Dendritic cell treated with granulocyte-macrophage colony-stimulating factor and Interleukin-4, amounts not matched to agents 40 ng/mL and 50 ng/mL, for 4 days (primary cell): ENCODE measurements at regions not wholly inside any gene's neighbourhood (a gene's known extent, or its start where the extent isn't known, plus 50 kb on each side); places are given as distances from the start of the nearest gene placed in this dataset.

Experiments used
- H3K27ac Mint-ChIP-seq: one replicate; pipeline ENCODE4 v1.8.0; 2022; ENCODE audit warnings: mild to moderate bottlenecking, mixed read lengths
- H3K27me3 Mint-ChIP-seq: one replicate; pipeline ENCODE4 v1.8.0; 2022; ENCODE audit warnings: mild to moderate bottlenecking, mixed read lengths
- H3K36me3 Mint-ChIP-seq: one replicate; pipeline ENCODE4 v1.8.0; 2022; ENCODE audit warnings: low read depth, mixed read lengths
- H3K4me1 Mint-ChIP-seq: one replicate; pipeline ENCODE4 v1.8.0; 2022; ENCODE audit warnings: low read depth, mixed read lengths
- H3K4me3 Mint-ChIP-seq: one replicate; pipeline ENCODE4 v1.8.0; 2022; ENCODE audit warnings: mild to moderate bottlenecking, moderate library complexity, mixed read lengths
- H3K9me3 Mint-ChIP-seq: one replicate; pipeline ENCODE4 v1.8.0; 2022; ENCODE audit warnings: mixed read lengths
- intact Hi-C: fragments of 100-400 bp; cut with micrococcal nuclease; formaldehyde crosslinking; loops from one replicate; pipeline ENCODE4 v1.15.0; 2022

- Mint-ChIP-seq H3K36me3 (no peaks in the 10 kb centered on the region), H3K9me3 (peaks cover 2% of the 10 kb centered on the region), H3K4me3 (no peak overlapping the region), H3K27ac (no peak overlapping the region), H3K27me3 (no peaks in the 10 kb centered on the region), H3K4me1 (peaks cover 42% of the 10 kb centered on the region)
- intact Hi-C loops, result no loop called here
Observed at GRCh38 chr2:181778621-181779201, 98.4 kb upstream of the NEUROD1 start.

- peak overlapping the region; percentile 56 for H3K27ac Mint-ChIP-seq
- H3K4me3 Mint-ChIP-seq, result no peak overlapping the region
- no peaks in the 10 kb centered on the region for H3K9me3 Mint-ChIP-seq
- intact Hi-C loops, result no loop called here
- peaks cover 42% of the 10 kb centered on the region for H3K4me1 Mint-ChIP-seq
- H3K27me3 Mint-ChIP-seq, result no peaks in the 10 kb centered on the region
- H3K36me3 Mint-ChIP-seq, result no peaks in the 10 kb centered on the region
Observed at GRCh38 chr2:181779288-181780021, 99.1 kb upstream of the NEUROD1 start.

GRCh38 chr2:181780047-181780651, 99.8 kb upstream of the NEUROD1 start:
- Mint-ChIP-seq H3K27ac (peak overlapping the region; percentile 56), H3K9me3 (no peaks in the 10 kb centered on the region), H3K27me3 (no peaks in the 10 kb centered on the region), H3K36me3 (no peaks in the 10 kb centered on the region), H3K4me1 (peaks cover 35% of the 10 kb centered on the region), H3K4me3 (no peak overlapping the region)
- intact Hi-C loops, result no loop called here

- no peaks in the 10 kb centered on the region for H3K27me3 Mint-ChIP-seq
- H3K36me3 Mint-ChIP-seq, result no peaks in the 10 kb centered on the region
- no peak overlapping the region for H3K4me3 Mint-ChIP-seq
- intact Hi-C loops, result no loop called here
- peaks cover 34% of the 10 kb centered on the region for H3K4me1 Mint-ChIP-seq
- peak overlapping the region; percentile 56 for H3K27ac Mint-ChIP-seq
- no peaks in the 10 kb centered on the region for H3K9me3 Mint-ChIP-seq
Observed at GRCh38 chr2:181780657-181781056, 100.3 kb upstream of the NEUROD1 start.

GRCh38 chr2:181781078-181781786, 100.9 kb upstream of the NEUROD1 start:
- Mint-ChIP-seq H3K36me3 (no peaks in the 10 kb centered on the region), H3K27ac (peak overlapping the region; percentile 56), H3K4me3 (no peak overlapping the region), H3K27me3 (no peaks in the 10 kb centered on the region), H3K4me1 (peaks cover 34% of the 10 kb centered on the region), H3K9me3 (no peaks in the 10 kb centered on the region)
- intact Hi-C loops, result no loop called here

GRCh38 chr2:181782660-181783059, 102.3 kb upstream of the NEUROD1 start:
- no peak overlapping the region for H3K27ac Mint-ChIP-seq
- H3K36me3 Mint-ChIP-seq, result no peaks in the 10 kb centered on the region
- H3K4me3 Mint-ChIP-seq, result no peak overlapping the region
- H3K4me1 Mint-ChIP-seq, result peaks cover 40% of the 10 kb centered on the region
- intact Hi-C loops, result no loop called here
- H3K27me3 Mint-ChIP-seq, result no peaks in the 10 kb centered on the region
- H3K9me3 Mint-ChIP-seq, result no peaks in the 10 kb centered on the region

GRCh38 chr2:181784556-181784955, 104.2 kb upstream of the NEUROD1 start:
- Mint-ChIP-seq H3K4me1 (peaks cover 40% of the 10 kb centered on the region), H3K36me3 (no peaks in the 10 kb centered on the region), H3K27ac (no peak overlapping the region), H3K9me3 (no peaks in the 10 kb centered on the region), H3K4me3 (no peak overlapping the region), H3K27me3 (no peaks in the 10 kb centered on the region)
- intact Hi-C loops, result no loop called here

- Mint-ChIP-seq H3K4me3 (no peak overlapping the region), H3K4me1 (peaks cover 28% of the 10 kb centered on the region), H3K9me3 (no peaks in the 10 kb centered on the region)
Observed at GRCh38 chr2:181785691-181786344, 105.5 kb upstream of the NEUROD1 start.

GRCh38 chr2:181786371-181787228, 104.9 kb upstream of the ITPRID2 start:
- Mint-ChIP-seq H3K36me3 (no peaks in the 10 kb centered on the region), H3K27me3 (no peaks in the 10 kb centered on the region), H3K27ac (no peak overlapping the region), H3K9me3 (no peaks in the 10 kb centered on the region), H3K4me3 (no peak overlapping the region), H3K4me1 (peaks cover 20% of the 10 kb centered on the region)
- intact Hi-C loops, result no loop called here

More at GRCh38 chr2:181785691-181786344, 105.5 kb upstream of the NEUROD1 start:
- Mint-ChIP-seq H3K36me3 (no peaks in the 10 kb centered on the region), H3K27me3 (no peaks in the 10 kb centered on the region), H3K27ac (no peak overlapping the region)
- intact Hi-C loops, result no loop called here

- Mint-ChIP-seq H3K36me3 (no peaks in the 10 kb centered on the region), H3K4me1 (peaks cover 16% of the 10 kb centered on the region), H3K27me3 (no peaks in the 10 kb centered on the region), H3K9me3 (no peaks in the 10 kb centered on the region), H3K4me3 (no peak overlapping the region), H3K27ac (no peak overlapping the region)
- intact Hi-C loops, result no loop called here
Observed at GRCh38 chr2:181787310-181788048, 104.1 kb upstream of the ITPRID2 start.

- Mint-ChIP-seq H3K27ac (no peak overlapping the region), H3K27me3 (no peaks in the 10 kb centered on the region), H3K9me3 (no peaks in the 10 kb centered on the region), H3K4me3 (no peak overlapping the region), H3K36me3 (no peaks in the 10 kb centered on the region), H3K4me1 (peaks cover 6% of the 10 kb centered on the region)
- intact Hi-C loops, result no loop called here
Observed at GRCh38 chr2:181788897-181789555, 102.5 kb upstream of the ITPRID2 start.

GRCh38 chr2:181789827-181790448, 101.6 kb upstream of the ITPRID2 start:
- Mint-ChIP-seq H3K4me3 (no peak overlapping the region), H3K36me3 (no peaks in the 10 kb centered on the region), H3K9me3 (no peaks in the 10 kb centered on the region), H3K27ac (no peak overlapping the region), H3K27me3 (no peaks in the 10 kb centered on the region), H3K4me1 (peaks cover 6% of the 10 kb centered on the region)
- intact Hi-C loops, result no loop called here
